Body of pancreas (tissue), 4 donors: ENCODE measurements at regions not wholly inside any gene's neighbourhood (a gene's known extent, or its start where the extent isn't known, plus 50 kb on each side); places are given as distances from the start of the nearest gene placed in this dataset.
A peak's percentile ranks its signal among the peaks of the same experiment; 100 is the strongest.

Source experiments
- ATAC-seq: fragments of 150-250 bp; one replicate; pipeline ENCODE4 v1.9.1; 2016
- DNase-seq, 4 donors: peaks; one replicate each; pipeline ENCODE4 v3.0.0-alpha.2; 2019
- H3K27ac ChIP-seq, 4 donors: fragments of 200-600 bp; sonication (generic); 1 replicate in 3 of 4; 2 replicates in 1 of 4; pipeline versions ENCODE4 v1.5.1 to v1.6.1; 2016 to 2019; ENCODE audit warnings: mild to moderate bottlenecking in 1 of 4, mixed read lengths in 1 of 4, moderate library complexity in 1 of 4
- H3K27me3 ChIP-seq, 2 donors: fragments of 200-600 bp; sonication (generic); one replicate each; pipeline ENCODE4 v1.6.0; 2016; ENCODE audit warnings: mild to moderate bottlenecking in 1 of 2
- H3K36me3 ChIP-seq, 2 donors: fragments of 200-600 bp; sonication (generic); replicated peaks in 1 of 2; 2 replicates each; pipeline ENCODE4 v1.5.1; 2016; ENCODE audit warnings: low read depth in 2 of 2; ENCODE audit not compliant: insufficient read depth in 1 of 2
- H3K4me1 ChIP-seq: fragments of 200-600 bp; sonication (generic); one replicate; pipeline ENCODE4 v1.6.0; 2016
- H3K4me3 ChIP-seq, 2 donors: fragments of 200-600 bp; sonication (generic); 1 replicate in 1 of 2; 2 replicates in 1 of 2; pipeline ENCODE4 v1.5.1; 2016 to 2019
- H3K9me3 ChIP-seq, 3 donors: fragments of 200-600 bp; sonication (generic); 1 replicate in 2 of 3; 2 replicates in 1 of 3; pipeline ENCODE4 v1.5.1; 2016
- POLR2A ChIP-seq, 3 donors: fragments of 450-650 bp; IDR thresholded peaks; one replicate each; pipeline ENCODE4 v1.6.1; 2016; ENCODE audit warnings: antibody characterized with exemption in 3 of 3, mild to moderate bottlenecking in 2 of 3
- WGBS, 2 donors: methylation state at CpG; one replicate each; pipeline ENCODE4 v1.1.5; 2017; 5-methylcytosine and 5-hydroxymethylcytosine counted together
- intact Hi-C: fragments of 100-400 bp; cut with DNase I; formaldehyde crosslinking; loops from one replicate; pipeline ENCODE4 v1.15.1; 2023
- TF ChIP-seq, protein P1 (sequence below), 7 experiments: fragments of 450-650 bp in 4 of 7; fragments of 200-600 bp in 3 of 7; sonication (generic) in 3 of 7; IDR thresholded peaks; one replicate each; pipeline ENCODE4 v1.5.1; 2016 to 2019; ENCODE audit warnings: antibody characterized with exemption in 7 of 7

DNA sequence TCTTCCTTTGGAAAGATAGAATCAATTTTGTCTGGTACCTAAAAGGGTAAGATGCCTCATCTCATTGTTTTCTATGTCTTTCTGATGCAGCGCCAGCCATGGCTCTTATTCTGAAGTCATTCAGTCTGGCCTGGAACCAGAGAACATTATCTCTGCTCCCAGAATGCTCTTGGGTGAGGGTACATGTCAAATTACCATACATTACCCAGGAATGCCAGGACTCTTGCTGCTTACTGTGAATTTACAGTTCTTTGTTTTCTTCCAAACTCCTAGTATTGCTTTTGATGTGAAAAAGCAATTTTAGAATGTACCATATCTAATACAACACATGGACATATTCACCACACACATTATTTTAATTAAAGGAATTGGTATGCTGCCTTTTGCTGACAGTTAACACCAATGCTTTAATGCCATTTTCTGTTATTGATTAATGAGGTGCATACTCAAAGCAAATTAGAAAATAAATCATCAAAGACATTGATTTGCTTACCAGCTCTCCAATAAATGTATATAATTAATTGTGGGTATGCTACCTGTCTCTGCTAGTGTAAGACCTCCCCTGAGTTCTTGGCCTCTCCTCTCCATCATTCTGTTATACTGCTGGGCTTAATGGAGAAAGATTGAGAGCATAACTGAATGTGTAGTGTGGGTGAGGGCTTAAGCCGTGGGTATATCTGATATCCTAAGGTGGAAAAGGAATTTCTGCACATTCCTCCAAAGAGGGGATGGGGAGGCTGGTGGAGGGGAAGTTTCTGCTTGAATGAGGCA is 337.7 kb downstream of the C12orf75 start:
- Histone ChIP-seq H3K36me3 (no peaks in the 10 kb centered on the region), H3K4me1 (no peaks in the 10 kb centered on the region), H3K9me3 (no peaks in the 10 kb centered on the region), H3K27ac (no peak overlapping the region), H3K4me3 (no peak overlapping the region), H3K27me3 (no peaks in the 10 kb centered on the region)
- WGBS, 2 donors: 53 to 73% methylated on average over 2 of the region's 2 CpGs
- no peak for ATAC-seq
- intact Hi-C loops: no loop called here
- no peak for DNase-seq
- TF ChIP-seq POLR2A (IDR thresholded peaks at IDR 0.05): no peak
- TF ChIP-seq, protein P1, sequence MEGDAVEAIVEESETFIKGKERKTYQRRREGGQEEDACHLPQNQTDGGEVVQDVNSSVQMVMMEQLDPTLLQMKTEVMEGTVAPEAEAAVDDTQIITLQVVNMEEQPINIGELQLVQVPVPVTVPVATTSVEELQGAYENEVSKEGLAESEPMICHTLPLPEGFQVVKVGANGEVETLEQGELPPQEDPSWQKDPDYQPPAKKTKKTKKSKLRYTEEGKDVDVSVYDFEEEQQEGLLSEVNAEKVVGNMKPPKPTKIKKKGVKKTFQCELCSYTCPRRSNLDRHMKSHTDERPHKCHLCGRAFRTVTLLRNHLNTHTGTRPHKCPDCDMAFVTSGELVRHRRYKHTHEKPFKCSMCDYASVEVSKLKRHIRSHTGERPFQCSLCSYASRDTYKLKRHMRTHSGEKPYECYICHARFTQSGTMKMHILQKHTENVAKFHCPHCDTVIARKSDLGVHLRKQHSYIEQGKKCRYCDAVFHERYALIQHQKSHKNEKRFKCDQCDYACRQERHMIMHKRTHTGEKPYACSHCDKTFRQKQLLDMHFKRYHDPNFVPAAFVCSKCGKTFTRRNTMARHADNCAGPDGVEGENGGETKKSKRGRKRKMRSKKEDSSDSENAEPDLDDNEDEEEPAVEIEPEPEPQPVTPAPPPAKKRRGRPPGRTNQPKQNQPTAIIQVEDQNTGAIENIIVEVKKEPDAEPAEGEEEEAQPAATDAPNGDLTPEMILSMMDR (IDR thresholded peaks at IDR 0.05): no peak

DNA sequence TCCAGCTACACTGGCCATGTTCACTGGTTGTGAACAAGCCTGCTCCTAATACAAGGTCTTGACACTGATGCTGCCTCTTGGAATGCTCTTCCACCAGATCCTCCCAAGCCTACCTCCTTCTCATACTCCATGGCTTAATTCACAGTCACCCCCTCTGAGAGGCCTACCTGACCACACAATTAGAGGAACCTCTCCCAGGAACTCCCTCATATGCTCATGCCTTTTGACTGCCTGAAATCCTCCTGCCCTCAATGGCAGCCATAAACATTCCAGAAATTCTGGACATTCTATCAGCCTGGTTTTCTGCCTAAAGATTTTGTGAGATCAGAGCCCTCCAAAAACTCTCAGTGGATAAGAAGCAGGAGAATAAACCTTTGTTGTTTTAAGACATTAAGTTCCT is 340.2 kb downstream of the C12orf75 start:
- Histone ChIP-seq H3K4me1 (no peaks in the 10 kb centered on the region), H3K27ac (no peak overlapping the region), H3K27me3 (no peaks in the 10 kb centered on the region), H3K4me3 (no peak overlapping the region), H3K36me3 (no peaks in the 10 kb centered on the region), H3K9me3 (no peaks in the 10 kb centered on the region)
- no peak for DNase-seq
- ATAC-seq: no peak
- TF ChIP-seq, protein P1 (IDR thresholded peaks at IDR 0.05): no peak
- no peak for TF ChIP-seq POLR2A (IDR thresholded peaks at IDR 0.05)
- intact Hi-C loops: no loop called here

DNA sequence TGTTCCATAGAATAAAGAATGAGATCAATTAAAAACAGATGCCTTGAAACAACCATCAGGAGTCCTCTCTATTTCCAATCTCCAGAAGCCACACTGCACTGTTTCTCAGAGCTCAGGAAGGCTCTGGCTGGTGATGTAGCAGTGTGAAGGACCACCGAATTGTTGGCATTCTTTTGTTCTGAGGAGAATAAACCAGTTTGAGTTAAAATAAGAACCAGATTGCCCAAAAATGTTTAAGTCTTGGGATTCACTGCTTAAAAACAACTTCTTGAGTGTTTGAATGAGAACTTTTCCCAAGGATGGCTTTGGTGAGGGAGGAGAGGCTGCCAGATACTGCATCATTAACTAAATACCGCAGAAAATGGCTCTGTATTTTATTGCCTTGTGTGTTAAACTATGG is 341.2 kb downstream of the C12orf75 start:
- peaks cover 10% of the 10 kb centered on the region for H3K4me1 ChIP-seq
- intact Hi-C loops: no loop called here
- TF ChIP-seq POLR2A (IDR thresholded peaks at IDR 0.05): no peak
- TF ChIP-seq, protein P1 (IDR thresholded peaks at IDR 0.05): no peak
- no peak overlapping the region for H3K4me3 ChIP-seq
- ATAC-seq: no peak
- no peaks in the 10 kb centered on the region for H3K36me3 ChIP-seq
- WGBS, 2 donors: 47 to 63% methylated on average over 2 of the region's 2 CpGs
- no peak for DNase-seq
- no peaks in the 10 kb centered on the region for H3K9me3 ChIP-seq
- no peaks in the 10 kb centered on the region for H3K27me3 ChIP-seq
- H3K27ac ChIP-seq: no peak overlapping the region

DNA sequence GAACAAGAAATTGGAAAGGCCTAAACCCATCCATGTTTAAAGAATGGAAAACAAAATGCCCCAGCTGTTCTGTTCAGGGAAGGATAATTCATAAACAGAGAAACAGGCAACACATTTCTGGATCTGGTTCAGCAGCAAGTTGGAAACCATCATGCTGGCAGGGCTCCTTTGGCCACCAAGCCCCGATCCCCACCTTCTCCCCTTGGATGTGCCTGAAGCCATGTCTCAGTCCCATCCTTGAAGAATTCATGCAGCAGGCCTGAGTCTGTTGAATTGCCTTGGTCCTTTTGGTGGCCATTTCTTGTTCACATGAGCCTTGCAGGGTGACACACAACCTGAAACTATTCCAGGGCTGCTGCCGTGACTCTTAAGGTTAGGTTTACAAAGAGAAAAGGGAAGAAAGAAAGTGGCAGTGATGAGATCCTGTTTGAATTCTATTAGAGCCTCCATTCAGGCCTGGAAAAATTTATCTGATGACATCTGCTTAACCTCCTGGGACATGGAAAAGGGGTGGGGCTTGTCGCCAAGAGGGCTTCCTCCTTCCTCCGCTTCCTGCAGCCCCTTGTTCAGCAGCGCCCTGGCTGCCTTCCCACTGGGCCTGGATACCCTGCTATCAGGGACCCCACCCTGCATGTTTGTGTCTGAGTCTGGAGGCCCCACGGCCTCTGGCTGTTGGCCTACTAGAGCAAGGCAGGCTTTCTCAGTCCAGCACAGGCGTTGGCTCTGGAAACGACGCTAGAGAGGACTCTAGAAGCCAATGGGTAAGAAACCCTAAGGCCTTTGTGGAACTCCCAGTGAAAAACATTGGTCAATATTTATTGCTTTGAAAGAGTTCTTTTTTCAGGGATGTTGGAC is 341.9 kb downstream of the C12orf75 start:
- intact Hi-C loops: no loop called here
- Histone ChIP-seq H3K4me1 (peaks cover 16% of the 10 kb centered on the region), H3K27ac (no peak overlapping the region), H3K36me3 (no peaks in the 10 kb centered on the region), H3K4me3 (no peak overlapping the region), H3K9me3 (no peaks in the 10 kb centered on the region), H3K27me3 (no peaks in the 10 kb centered on the region)
- peak; percentile 4 to 45 (median 22) for DNase-seq
- peak; percentile 43 for ATAC-seq
- WGBS, 2 donors: 67 to 70% methylated on average over 7 to 9 of the region's 9 CpGs
- TF ChIP-seq POLR2A (IDR thresholded peaks at IDR 0.05): no peak
- TF ChIP-seq, protein P1 (IDR thresholded peaks at IDR 0.05): no peak
